Epithelial cell of proximal tubule (primary cell): ENCODE measurements at regions not wholly inside any gene's neighbourhood (a gene's known extent, or its start where the extent isn't known, plus 50 kb on each side); places are given as distances from the start of the nearest gene placed in this dataset.

ENCODE experiments used
- DNase-seq: peaks from one replicate; pipeline ENCODE4 v3.0.0-alpha.2; 2011; ENCODE audit warnings: low read depth
- H3K4me3 ChIP-seq: 2 replicates; pipeline ENCODE4 v1.5.1; 2011; ENCODE audit warnings: low read depth, mild to moderate bottlenecking, low read length
- TF ChIP-seq, protein P1 (sequence below): conservative IDR thresholded peaks from 2 replicates; pipeline ENCODE4 v1.5.1; 2012; ENCODE audit warnings: low read depth, mild to moderate bottlenecking, low read length

DNA sequence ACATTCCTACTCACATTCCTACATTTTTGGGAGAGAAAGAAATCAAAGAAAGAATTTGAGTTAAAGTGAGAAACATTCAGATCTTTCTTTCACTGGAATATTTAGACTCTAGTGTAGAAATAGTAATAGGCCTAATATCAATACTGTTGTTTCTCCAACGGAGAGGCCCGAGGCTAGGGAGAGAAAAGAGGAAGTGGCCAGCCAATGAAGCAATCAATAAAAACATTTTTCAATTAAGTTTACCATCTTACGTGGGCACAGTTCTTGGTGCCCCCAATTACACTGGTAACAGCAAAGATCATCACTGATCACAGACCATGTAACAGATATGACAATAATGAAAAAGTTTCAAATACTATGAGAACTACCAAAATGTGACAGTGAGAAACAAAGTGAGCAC lies 281.4 kb downstream of the GPM6A start:
- TF ChIP-seq, protein P1, sequence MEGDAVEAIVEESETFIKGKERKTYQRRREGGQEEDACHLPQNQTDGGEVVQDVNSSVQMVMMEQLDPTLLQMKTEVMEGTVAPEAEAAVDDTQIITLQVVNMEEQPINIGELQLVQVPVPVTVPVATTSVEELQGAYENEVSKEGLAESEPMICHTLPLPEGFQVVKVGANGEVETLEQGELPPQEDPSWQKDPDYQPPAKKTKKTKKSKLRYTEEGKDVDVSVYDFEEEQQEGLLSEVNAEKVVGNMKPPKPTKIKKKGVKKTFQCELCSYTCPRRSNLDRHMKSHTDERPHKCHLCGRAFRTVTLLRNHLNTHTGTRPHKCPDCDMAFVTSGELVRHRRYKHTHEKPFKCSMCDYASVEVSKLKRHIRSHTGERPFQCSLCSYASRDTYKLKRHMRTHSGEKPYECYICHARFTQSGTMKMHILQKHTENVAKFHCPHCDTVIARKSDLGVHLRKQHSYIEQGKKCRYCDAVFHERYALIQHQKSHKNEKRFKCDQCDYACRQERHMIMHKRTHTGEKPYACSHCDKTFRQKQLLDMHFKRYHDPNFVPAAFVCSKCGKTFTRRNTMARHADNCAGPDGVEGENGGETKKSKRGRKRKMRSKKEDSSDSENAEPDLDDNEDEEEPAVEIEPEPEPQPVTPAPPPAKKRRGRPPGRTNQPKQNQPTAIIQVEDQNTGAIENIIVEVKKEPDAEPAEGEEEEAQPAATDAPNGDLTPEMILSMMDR, result no peak
- H3K4me3 ChIP-seq, result no peak overlapping the region
- DNase-seq, result no peak

DNA sequence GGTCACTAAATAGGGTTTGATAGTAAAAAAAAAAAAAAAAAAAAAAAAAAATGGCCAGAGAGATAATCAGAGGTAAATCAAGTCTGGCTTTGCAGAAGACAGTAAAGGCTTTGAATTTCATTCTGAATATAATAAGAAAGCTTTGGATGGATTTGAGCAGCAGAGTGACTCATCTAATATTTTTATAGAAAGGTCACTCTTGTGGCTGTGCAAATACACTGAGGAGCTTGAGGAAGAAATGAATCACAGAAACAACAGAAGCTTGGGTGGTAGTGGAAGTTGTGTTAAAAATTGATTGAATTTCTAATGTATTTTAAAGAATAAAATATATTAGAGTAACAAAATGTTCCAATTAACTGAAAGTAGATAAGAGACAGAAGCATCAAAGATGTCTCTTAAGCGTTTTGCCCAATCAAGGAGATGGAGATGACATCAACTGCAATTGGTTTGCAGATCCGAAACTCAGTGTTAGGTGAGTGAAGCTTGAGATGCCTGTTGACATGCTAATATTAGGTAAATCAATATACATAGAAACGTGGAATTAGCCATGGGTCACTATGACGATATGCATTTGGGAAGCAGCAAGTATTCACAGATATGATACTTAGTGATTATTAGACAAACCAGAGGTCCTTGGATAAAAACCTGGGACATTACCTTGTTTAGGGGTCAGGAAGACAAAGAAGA lies 280.5 kb downstream of the GPM6A start:
- TF ChIP-seq, protein P1, result no peak
- DNase-seq, result no peak

DNA sequence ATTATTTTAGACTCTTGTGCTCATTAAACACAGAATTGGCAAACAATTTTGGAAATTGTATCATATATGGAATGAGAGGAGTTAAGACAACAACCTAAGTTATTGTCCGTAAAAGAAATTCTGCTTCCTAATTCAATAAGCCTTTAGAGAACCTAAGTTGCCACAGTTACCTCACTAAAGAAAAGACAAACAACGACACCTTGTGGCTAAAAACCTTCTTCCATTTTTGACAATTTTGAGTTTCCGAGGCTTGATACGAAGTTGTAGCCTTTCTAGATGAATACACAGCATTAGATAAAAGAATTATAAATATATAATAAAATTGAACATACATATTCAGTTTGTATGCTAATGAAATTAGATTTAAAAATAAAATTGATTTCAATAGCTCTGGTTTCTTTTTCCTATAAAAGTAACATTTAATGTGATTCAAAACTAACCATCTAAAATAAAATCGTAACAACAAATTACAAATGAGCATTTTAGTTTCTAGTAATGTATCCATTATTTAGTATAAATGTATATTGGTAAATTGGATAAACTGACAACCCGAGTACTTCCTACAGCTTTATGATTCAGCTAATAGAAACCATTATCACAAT lies 275.1 kb downstream of the GPM6A start:
- peak; percentile 33 for DNase-seq
- no peak overlapping the region for H3K4me3 ChIP-seq
- TF ChIP-seq, protein P1, result peak; percentile 64

More for the DNA sequence above, 280.5 kb downstream of the GPM6A start:
- no peak overlapping the region for H3K4me3 ChIP-seq

DNA sequence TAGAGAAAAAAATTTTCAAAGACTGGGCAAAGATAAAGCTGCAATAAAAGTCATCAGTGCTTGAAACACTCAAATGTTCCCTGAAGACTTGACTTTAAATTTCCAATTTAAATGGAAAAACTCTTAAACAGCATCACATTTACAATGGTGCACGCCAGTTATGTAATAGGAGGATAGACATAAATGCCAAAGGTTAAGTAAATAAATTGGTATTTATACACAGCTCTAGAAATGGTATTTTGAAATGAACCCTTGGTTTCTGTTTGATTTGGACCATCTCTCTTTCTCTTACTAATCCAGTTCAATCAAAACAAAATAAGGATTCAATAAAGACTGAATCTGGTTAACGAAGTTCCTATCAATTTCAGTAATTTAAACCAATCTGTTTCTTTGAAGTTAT lies 272.6 kb downstream of the GPM6A start:
- H3K4me3 ChIP-seq, result no peak overlapping the region
- no peak for DNase-seq
- TF ChIP-seq, protein P1, result no peak

DNA sequence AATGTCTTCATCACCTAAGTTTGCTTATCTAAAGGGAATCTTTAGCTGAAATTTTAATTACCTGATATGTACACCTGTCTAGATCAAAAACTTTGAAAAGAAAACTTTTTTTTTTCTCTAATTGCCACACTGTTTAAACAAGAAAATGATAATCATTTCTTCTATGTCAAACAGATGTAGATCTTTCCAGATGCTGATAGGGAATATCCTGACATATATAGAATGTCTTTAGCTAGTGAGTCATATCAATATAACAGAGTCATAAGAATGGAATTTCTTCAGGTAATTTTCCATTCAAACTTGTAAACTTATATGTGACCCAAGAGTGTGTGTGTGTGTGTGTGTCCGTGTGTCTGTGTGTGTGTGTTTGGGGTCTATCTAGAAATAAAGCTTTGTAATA lies 271.9 kb downstream of the GPM6A start:
- no peak for DNase-seq
- TF ChIP-seq, protein P1, result no peak
- no peak overlapping the region for H3K4me3 ChIP-seq

DNA sequence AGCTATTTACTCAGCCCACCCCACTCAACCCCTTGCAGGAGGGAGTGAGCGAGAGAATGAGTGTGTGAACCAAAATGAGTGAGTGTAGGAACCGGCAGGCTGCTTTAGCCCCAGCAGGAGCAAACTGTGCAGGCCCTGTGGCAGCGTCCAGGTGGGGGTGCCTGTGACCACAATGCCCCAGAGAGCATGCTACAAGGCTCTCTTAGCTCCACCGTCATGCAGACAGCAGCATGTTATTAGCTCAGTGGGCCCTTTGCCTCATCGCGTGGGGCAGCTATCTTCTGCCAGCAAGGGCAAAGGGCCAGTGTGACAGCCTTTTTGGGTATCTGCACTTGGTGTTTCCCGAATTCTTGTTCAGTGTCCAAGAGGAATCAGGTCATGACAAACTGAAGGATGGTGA lies 271.3 kb downstream of the GPM6A start:
- TF ChIP-seq, protein P1, result no peak
- no peak overlapping the region for H3K4me3 ChIP-seq
- DNase-seq, result no peak

DNA sequence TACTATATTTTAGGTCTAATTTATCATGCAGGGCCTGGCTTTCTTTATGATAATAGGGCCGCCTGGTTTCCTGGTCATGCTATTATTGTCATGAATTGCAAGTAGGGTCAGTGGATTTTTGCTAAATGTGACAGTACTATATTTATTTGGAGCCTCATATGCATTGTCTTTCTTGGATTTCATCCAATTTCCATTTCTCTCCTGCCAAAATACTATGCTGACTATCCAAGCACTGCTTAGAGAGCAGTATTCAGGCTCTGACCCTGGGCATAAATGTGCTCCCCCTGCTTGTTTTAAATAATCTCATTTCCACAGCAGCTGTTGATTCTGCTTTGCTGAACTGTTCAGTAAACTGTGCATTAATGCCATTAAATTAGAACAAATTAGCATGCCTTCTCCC lies 269.3 kb downstream of the GPM6A start:
- no peak for DNase-seq
- no peak overlapping the region for H3K4me3 ChIP-seq
- TF ChIP-seq, protein P1, result no peak
